Large intestine (tissue), 3 donors: ENCODE measurements at regions not wholly inside any gene's neighbourhood (a gene's known extent, or its start where the extent isn't known, plus 50 kb on each side); places are given as distances from the start of the nearest gene placed in this dataset.

Source experiments
- DNase-seq, 2 donors: peaks; one replicate each; pipeline versions ENCODE4 v3.0.0 to v3.0.0-alpha.2; 2013
- H3K27ac ChIP-seq: one replicate; pipeline ENCODE4 v1.5.1; 2013; ENCODE audit warnings: low read length
- H3K27me3 ChIP-seq: 2 replicates; pipeline ENCODE4 v1.6.1; 2013; ENCODE audit warnings: low read length; ENCODE audit not compliant: control insufficient read depth, insufficient read depth
- H3K36me3 ChIP-seq: 2 replicates; pipeline ENCODE4 v1.6.1; 2013; ENCODE audit warnings: low read length; ENCODE audit not compliant: control insufficient read depth, insufficient read depth
- H3K4me1 ChIP-seq: one replicate; pipeline ENCODE4 v1.6.1; 2013; ENCODE audit warnings: low read length; ENCODE audit not compliant: control insufficient read depth, insufficient read depth
- H3K4me3 ChIP-seq: one replicate; pipeline ENCODE4 v1.5.1; 2013; ENCODE audit warnings: low read length
- H3K9me3 ChIP-seq: one replicate; pipeline ENCODE4 v1.6.1; 2013; ENCODE audit warnings: mild to moderate bottlenecking, low read depth, low read length, moderate library complexity; ENCODE audit not compliant: control insufficient read depth
- WGBS: methylation state at CpG from one replicate; pipeline ENCODE4 v1.1.5; 2013; ENCODE audit warnings: low lambda C conversion rate; ENCODE audit not compliant: insufficient coverage; 5-methylcytosine and 5-hydroxymethylcytosine counted together

GRCh38 chr5:97847920-97848631, 665.0 kb upstream of the RIOK2 start:
- no peaks in the 10 kb centered on the region for H3K27me3 ChIP-seq
- WGBS: 86% methylated on average over 1 of the region's 2 CpGs

GRCh38 chr5:97851036-97851435, 668.0 kb upstream of the RIOK2 start:
- Histone ChIP-seq H3K27me3 (no peaks in the 10 kb centered on the region), H3K27ac (no peak overlapping the region), H3K4me1 (no peaks in the 10 kb centered on the region), H3K4me3 (no peak overlapping the region), H3K36me3 (no peaks in the 10 kb centered on the region), H3K9me3 (no peaks in the 10 kb centered on the region)
- no peak for DNase-seq
- WGBS: 88% methylated on average over 1 of the region's 1 CpG

More at GRCh38 chr5:97847920-97848631, 665.0 kb upstream of the RIOK2 start:
- Histone ChIP-seq H3K27ac (no peak overlapping the region), H3K4me1 (no peaks in the 10 kb centered on the region), H3K9me3 (no peaks in the 10 kb centered on the region), H3K36me3 (no peaks in the 10 kb centered on the region), H3K4me3 (no peak overlapping the region)
- no peak for DNase-seq

GRCh38 chr5:97854871-97855762, 672.1 kb upstream of the RIOK2 start:
- H3K9me3 ChIP-seq: peaks cover 3% of the 10 kb centered on the region
- H3K4me3 ChIP-seq: no peak overlapping the region
- no peak for DNase-seq
- no peaks in the 10 kb centered on the region for H3K36me3 ChIP-seq
- H3K27me3 ChIP-seq: no peaks in the 10 kb centered on the region
- H3K4me1 ChIP-seq: no peaks in the 10 kb centered on the region
- no peak overlapping the region for H3K27ac ChIP-seq
- WGBS: no CpG with 5 or more reads among the region's 9 CpGs

GRCh38 chr5:97874491-97874890, 691.4 kb upstream of the RIOK2 start:
- no peaks in the 10 kb centered on the region for H3K27me3 ChIP-seq
- DNase-seq: no peak
- 100% methylated on average over 1 of the region's 2 CpGs for WGBS
- H3K4me1 ChIP-seq: no peaks in the 10 kb centered on the region
- H3K36me3 ChIP-seq: no peaks in the 10 kb centered on the region
- H3K9me3 ChIP-seq: no peaks in the 10 kb centered on the region
- no peak overlapping the region for H3K4me3 ChIP-seq
- no peak overlapping the region for H3K27ac ChIP-seq

GRCh38 chr5:97876272-97876671, 693.2 kb upstream of the RIOK2 start:
- Histone ChIP-seq H3K4me1 (no peaks in the 10 kb centered on the region), H3K4me3 (no peak overlapping the region), H3K9me3 (no peaks in the 10 kb centered on the region), H3K27ac (no peak overlapping the region), H3K27me3 (no peaks in the 10 kb centered on the region), H3K36me3 (no peaks in the 10 kb centered on the region)
- DNase-seq: no peak
- WGBS: 100% methylated on average over 1 of the region's 2 CpGs

- Histone ChIP-seq H3K27ac (no peak overlapping the region), H3K27me3 (no peaks in the 10 kb centered on the region)
These were observed 694.5 kb upstream of the RIOK2 start for GRCh38 chr5:97877588-97877987.

GRCh38 chr5:97888439-97888838, 705.4 kb upstream of the RIOK2 start:
- no peaks in the 10 kb centered on the region for H3K4me1 ChIP-seq
- H3K4me3 ChIP-seq: no peak overlapping the region
- H3K27me3 ChIP-seq: no peaks in the 10 kb centered on the region
- no peaks in the 10 kb centered on the region for H3K36me3 ChIP-seq
- H3K27ac ChIP-seq: no peak overlapping the region
- H3K9me3 ChIP-seq: no peaks in the 10 kb centered on the region
- WGBS: 71% methylated on average over 1 of the region's 2 CpGs
- DNase-seq: no peak

More at GRCh38 chr5:97877588-97877987, 694.5 kb upstream of the RIOK2 start:
- 100% methylated on average over 1 of the region's 3 CpGs for WGBS
- no peaks in the 10 kb centered on the region for H3K36me3 ChIP-seq
- no peaks in the 10 kb centered on the region for H3K4me1 ChIP-seq
- H3K9me3 ChIP-seq: no peaks in the 10 kb centered on the region
- no peak overlapping the region for H3K4me3 ChIP-seq
- no peak for DNase-seq

GRCh38 chr5:97891971-97892370, 708.9 kb upstream of the RIOK2 start:
- no peak for DNase-seq
- Histone ChIP-seq H3K4me1 (no peaks in the 10 kb centered on the region), H3K27me3 (no peaks in the 10 kb centered on the region), H3K36me3 (no peaks in the 10 kb centered on the region), H3K4me3 (no peak overlapping the region), H3K27ac (no peak overlapping the region), H3K9me3 (no peaks in the 10 kb centered on the region)

- no peak for DNase-seq
- Histone ChIP-seq H3K27ac (no peak overlapping the region), H3K27me3 (no peaks in the 10 kb centered on the region), H3K9me3 (no peaks in the 10 kb centered on the region), H3K4me3 (no peak overlapping the region), H3K36me3 (no peaks in the 10 kb centered on the region), H3K4me1 (no peaks in the 10 kb centered on the region)
- WGBS: 88% methylated on average over 1 of the region's 2 CpGs
These were observed 720.7 kb upstream of the RIOK2 start for GRCh38 chr5:97903742-97904141.

- Histone ChIP-seq H3K27me3 (no peaks in the 10 kb centered on the region), H3K4me3 (no peak overlapping the region), H3K36me3 (no peaks in the 10 kb centered on the region), H3K27ac (no peak overlapping the region), H3K4me1 (no peaks in the 10 kb centered on the region), H3K9me3 (no peaks in the 10 kb centered on the region)
- no peak for DNase-seq
- WGBS: 90% methylated on average over 3 of the region's 3 CpGs
These were observed 723.1 kb upstream of the RIOK2 start for GRCh38 chr5:97906135-97906534.
